NT2/D1 (cell line): ENCODE measurements at regions not wholly inside any gene's neighbourhood (a gene's known extent, or its start where the extent isn't known, plus 50 kb on each side); places are given as distances from the start of the nearest gene placed in this dataset.

Experiments
- SUZ12 ChIP-seq: IDR thresholded peaks from 2 replicates; pipeline ENCODE4 v1.6.1; 2011; ENCODE audit not compliant: insufficient read length, insufficient read depth; ENCODE audit errors: extremely low read depth
- YY1 ChIP-seq: IDR thresholded peaks from 2 replicates; pipeline ENCODE4 v1.6.1; 2011; ENCODE audit not compliant: insufficient read length, insufficient read depth
- ZNF274 ChIP-seq: IDR thresholded peaks from 2 replicates; pipeline ENCODE4 v1.6.1; 2011; ENCODE audit warnings: mild to moderate bottlenecking, low read depth, low read length

DNA sequence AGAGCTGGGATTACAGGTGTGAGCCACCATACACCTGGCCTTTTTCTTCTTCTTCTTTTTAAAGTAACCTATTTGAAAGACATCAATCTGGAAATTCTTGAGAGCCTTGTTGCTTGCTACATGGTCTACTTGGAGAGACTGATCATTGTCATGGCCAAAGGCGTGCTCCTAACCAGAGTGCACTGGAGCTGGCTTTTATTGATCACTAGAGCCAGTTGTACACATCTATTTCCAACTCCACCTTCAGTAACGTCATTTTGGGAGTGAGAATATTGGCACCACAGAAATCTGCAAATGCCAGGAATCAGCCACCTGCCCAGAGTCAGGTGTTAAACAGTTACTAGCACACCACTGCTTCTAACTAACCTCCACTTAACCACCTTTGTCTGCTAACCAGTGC lies 735.1 kb downstream of the TYW1 start:
- TF ChIP-seq YY1 (no peak), ZNF274 (no peak), SUZ12 (no peak)
